ENCODE measurements at regions not wholly inside any gene's neighbourhood (a gene's known extent, or its start where the extent isn't known, plus 50 kb on each side); places are given as distances from the start of the nearest gene placed in this dataset.
"Not testable (repeated sequence)": the region's sequence is repeated elsewhere in the genome, so short reads cannot be mapped to it uniquely, and the experiment has no call there.

GRCh38 chr2:55776966-55777365 is 83.3 kb upstream of the PNPT1 start:
- Histone ChIP-seq H3K4me1 (no peaks in the 10 kb centered on the region), H3K4me3 (no peak overlapping the region), H3K27me3 (no peaks in the 10 kb centered on the region), H3K9me3 (no peaks in the 10 kb centered on the region), H3K27ac (no peak overlapping the region), H3K36me3 (no peaks in the 10 kb centered on the region)
- no peak for DNase-seq (ENCODE audit: low spot score in 2 of 2)
- intact Hi-C loops (cut with DNase I; ENCODE audit: low total_unique reads), result no loop called here
- TF ChIP-seq POLR2A (IDR thresholded peaks at IDR 0.05) (no peak), POLR2AphosphoS5 (IDR thresholded peaks at IDR 0.05) (no peak), CTCF (IDR thresholded peaks at IDR 0.05) (no peak)

- H3K4me1 ChIP-seq, result no peaks in the 10 kb centered on the region
- no peaks in the 10 kb centered on the region for H3K36me3 ChIP-seq
- DNase-seq (ENCODE audit: low spot score in 2 of 2), result no peak
- H3K4me3 ChIP-seq, result no peak overlapping the region
- H3K9me3 ChIP-seq, result no peaks in the 10 kb centered on the region
- H3K27ac ChIP-seq, result no peak overlapping the region
- no peak for TF ChIP-seq POLR2A (IDR thresholded peaks at IDR 0.05)
- TF ChIP-seq POLR2AphosphoS5 (IDR thresholded peaks at IDR 0.05), result no peak
- no peak for TF ChIP-seq CTCF (IDR thresholded peaks at IDR 0.05)
- intact Hi-C loops (cut with DNase I; ENCODE audit: low total_unique reads), result no loop called here
- no peaks in the 10 kb centered on the region for H3K27me3 ChIP-seq
Observed at GRCh38 chr2:55776479-55776878, 82.8 kb upstream of the PNPT1 start.

- no peaks in the 10 kb centered on the region for H3K4me1 ChIP-seq
- no peak overlapping the region for H3K27ac ChIP-seq
- intact Hi-C loops (cut with DNase I; ENCODE audit: low total_unique reads), result no loop called here
- H3K27me3 ChIP-seq, result no peaks in the 10 kb centered on the region
- no peak for DNase-seq (ENCODE audit: low spot score in 2 of 2)
- TF ChIP-seq POLR2A (IDR thresholded peaks at IDR 0.05) (no peak), CTCF (IDR thresholded peaks at IDR 0.05) (no peak), POLR2AphosphoS5 (IDR thresholded peaks at IDR 0.05) (no peak)
- H3K9me3 ChIP-seq, result no peaks in the 10 kb centered on the region
- no peaks in the 10 kb centered on the region for H3K36me3 ChIP-seq
- no peak overlapping the region for H3K4me3 ChIP-seq
Observed at GRCh38 chr2:55775828-55776227, 82.2 kb upstream of the PNPT1 start.

- H3K27ac ChIP-seq; H3K36me3 ChIP-seq; intact Hi-C loops (cut with DNase I; ENCODE audit: low total_unique reads); H3K27me3 ChIP-seq; DNase-seq (ENCODE audit: low spot score in 2 of 2); H3K4me1 ChIP-seq; H3K4me3 ChIP-seq; H3K9me3 ChIP-seq: not testable (repeated sequence)
Observed at GRCh38 chr2:55773651-55774050, 80.0 kb upstream of the PNPT1 start.

GRCh38 chr2:55772109-55772980 is 78.7 kb upstream of the PNPT1 start:
- TF ChIP-seq CTCF (IDR thresholded peaks at IDR 0.05) (no peak), POLR2AphosphoS5 (IDR thresholded peaks at IDR 0.05) (no peak), POLR2A (IDR thresholded peaks at IDR 0.05) (no peak)
- no peaks in the 10 kb centered on the region for H3K36me3 ChIP-seq
- H3K4me1 ChIP-seq, result no peaks in the 10 kb centered on the region
- H3K27me3 ChIP-seq, result no peaks in the 10 kb centered on the region
- no peak overlapping the region for H3K4me3 ChIP-seq
- H3K9me3 ChIP-seq, result no peaks in the 10 kb centered on the region
- no peak overlapping the region for H3K27ac ChIP-seq
- intact Hi-C loops (cut with DNase I; ENCODE audit: low total_unique reads), result no loop called here
- DNase-seq (ENCODE audit: low spot score in 2 of 2), result no peak

All from breast epithelium (tissue), 4 donors.